ENCODE measurements at regions not wholly inside any gene's neighbourhood (a gene's known extent, or its start where the extent isn't known, plus 50 kb on each side); places are given as distances from the start of the nearest gene placed in this dataset.
A peak's percentile ranks its signal among the peaks of the same experiment; 100 is the strongest.

DNA sequence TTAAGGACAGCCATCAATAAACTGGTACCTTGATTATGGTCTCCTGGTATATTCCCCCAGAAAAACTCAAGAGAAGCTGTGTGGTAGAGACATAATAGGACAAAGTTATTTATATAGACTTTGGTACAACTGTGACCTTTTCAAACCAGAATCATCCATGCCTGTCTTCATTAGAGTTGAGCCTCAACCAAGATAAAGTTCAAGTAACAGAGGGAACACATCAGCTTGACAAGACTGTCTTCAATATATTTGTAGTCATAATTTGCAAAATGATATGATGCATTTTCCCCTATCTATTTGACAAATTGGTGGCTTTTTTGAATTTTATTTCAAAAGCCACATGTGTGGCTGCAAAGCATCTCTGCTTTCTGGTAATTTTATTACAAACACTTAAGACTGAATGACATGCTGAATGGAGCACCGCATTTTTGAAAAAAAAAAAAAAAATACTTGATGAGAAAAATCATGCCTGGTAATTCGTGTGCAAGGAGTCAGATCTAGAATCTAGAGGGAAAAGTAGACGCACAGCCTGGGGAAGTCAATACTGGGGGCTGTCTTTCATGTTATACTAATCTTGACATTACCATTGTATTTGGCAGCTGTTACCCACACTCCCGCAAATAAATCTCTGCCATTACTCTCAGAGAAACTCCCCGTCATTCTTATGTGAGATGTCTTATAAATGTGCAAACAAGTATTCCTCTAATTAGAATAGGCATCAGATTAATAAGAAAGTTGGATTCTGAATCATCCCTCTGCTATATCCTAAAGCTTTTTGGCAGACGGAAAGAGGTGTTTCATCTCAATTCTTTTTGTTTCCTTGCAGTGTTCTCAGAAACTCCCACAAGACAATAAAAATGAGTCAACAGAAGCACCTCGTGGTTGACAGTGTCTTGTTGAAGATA lies 554.8 kb upstream of the CBLB start:
- Histone ChIP-seq H3K27ac (no peak overlapping the region), H3K4me3 (no peak overlapping the region), H3K27me3 (no peaks in the 10 kb centered on the region), H3K9me3 (no peaks in the 10 kb centered on the region), H3K4me1 (peaks cover 0 to 4% of the 10 kb centered on the region in 2 donors), H3K36me3 (no peaks in the 10 kb centered on the region)
- no peak for DNase-seq
- TF ChIP-seq, protein P1, sequence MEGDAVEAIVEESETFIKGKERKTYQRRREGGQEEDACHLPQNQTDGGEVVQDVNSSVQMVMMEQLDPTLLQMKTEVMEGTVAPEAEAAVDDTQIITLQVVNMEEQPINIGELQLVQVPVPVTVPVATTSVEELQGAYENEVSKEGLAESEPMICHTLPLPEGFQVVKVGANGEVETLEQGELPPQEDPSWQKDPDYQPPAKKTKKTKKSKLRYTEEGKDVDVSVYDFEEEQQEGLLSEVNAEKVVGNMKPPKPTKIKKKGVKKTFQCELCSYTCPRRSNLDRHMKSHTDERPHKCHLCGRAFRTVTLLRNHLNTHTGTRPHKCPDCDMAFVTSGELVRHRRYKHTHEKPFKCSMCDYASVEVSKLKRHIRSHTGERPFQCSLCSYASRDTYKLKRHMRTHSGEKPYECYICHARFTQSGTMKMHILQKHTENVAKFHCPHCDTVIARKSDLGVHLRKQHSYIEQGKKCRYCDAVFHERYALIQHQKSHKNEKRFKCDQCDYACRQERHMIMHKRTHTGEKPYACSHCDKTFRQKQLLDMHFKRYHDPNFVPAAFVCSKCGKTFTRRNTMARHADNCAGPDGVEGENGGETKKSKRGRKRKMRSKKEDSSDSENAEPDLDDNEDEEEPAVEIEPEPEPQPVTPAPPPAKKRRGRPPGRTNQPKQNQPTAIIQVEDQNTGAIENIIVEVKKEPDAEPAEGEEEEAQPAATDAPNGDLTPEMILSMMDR (IDR thresholded peaks at IDR 0.05), result no peak
- TF ChIP-seq POLR2A (IDR thresholded peaks at IDR 0.05), result no peak
- intact Hi-C loops (cut with DNase I; ENCODE audit: low total_unique reads), result no loop called here

DNA sequence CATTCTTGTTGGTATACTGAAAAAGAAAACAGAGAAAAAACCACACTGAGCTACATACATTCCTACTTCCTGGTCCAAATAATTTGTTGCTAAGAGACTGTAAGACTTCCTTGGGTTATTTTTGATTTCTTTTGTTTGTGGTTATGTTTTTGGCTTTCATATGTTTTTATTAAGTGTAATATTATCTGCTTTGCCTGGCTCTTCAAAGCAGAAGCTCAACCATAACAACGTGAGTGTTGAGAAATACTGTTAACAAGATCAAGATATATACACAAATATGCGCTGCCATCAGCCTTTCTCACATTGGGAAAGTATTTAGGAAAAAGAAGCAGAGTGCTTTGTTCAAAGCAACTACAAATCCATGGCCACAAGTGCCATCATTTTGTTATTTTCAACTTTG lies 556.2 kb upstream of the CBLB start:
- no peak overlapping the region for H3K27ac ChIP-seq
- intact Hi-C loops (cut with DNase I; ENCODE audit: low total_unique reads), result no loop called here

DNA sequence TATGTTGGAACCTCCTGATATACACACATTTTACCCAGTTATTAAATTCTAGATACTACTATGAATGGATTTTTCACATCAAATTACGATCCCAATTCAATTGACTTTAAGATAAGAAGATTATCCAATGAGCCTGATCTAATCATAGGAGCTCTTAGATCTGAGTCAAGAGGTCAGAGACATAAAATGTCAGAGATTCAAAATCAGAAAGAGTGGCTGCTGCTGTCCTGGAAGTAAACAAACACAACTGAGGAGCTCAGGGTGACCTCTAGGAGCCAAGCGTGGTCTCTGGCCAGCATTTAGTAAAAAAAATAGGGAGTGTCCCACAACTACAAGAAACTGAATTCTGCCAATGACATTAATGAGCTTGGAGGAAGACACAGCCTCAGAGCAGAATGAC lies 557.1 kb upstream of the CBLB start:
- intact Hi-C loops (cut with DNase I; ENCODE audit: low total_unique reads), result no loop called here

More for the DNA sequence above, 556.2 kb upstream of the CBLB start:
- Histone ChIP-seq H3K4me3 (no peak overlapping the region), H3K27me3 (no peaks in the 10 kb centered on the region), H3K9me3 (no peaks in the 10 kb centered on the region), H3K36me3 (no peaks in the 10 kb centered on the region), H3K4me1 (peaks cover 0 to 4% of the 10 kb centered on the region in 2 donors)
- TF ChIP-seq, protein P1 (IDR thresholded peaks at IDR 0.05), result no peak
- no peak for DNase-seq

DNA sequence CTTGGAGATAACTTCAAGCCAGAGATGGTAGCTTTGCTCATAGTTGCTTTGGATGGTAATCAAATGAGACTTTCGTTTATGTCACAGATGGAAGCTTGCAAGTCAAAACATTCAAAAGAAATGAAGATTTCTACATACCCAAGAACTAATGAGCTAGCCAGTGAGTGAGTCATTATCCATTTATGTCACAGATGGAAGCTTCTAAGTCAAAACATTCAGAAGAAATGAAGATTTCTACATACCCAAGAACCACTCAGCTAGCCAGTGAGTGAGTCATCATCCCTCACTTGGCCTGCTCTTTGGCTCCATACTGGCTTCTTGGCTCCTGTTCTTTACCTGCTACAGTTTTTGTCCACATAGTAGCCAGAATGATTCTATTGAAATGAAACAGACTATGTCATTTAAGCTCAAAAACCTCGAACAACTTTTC lies 559.8 kb upstream of the CBLB start:
- intact Hi-C loops (cut with DNase I; ENCODE audit: low total_unique reads), result no loop called here
- no peaks in the 10 kb centered on the region for H3K27me3 ChIP-seq
- H3K36me3 ChIP-seq, result no peaks in the 10 kb centered on the region
- no peaks in the 10 kb centered on the region for H3K9me3 ChIP-seq
- no peak overlapping the region for H3K27ac ChIP-seq
- peaks cover 0 to 2% of the 10 kb centered on the region in 2 donors for H3K4me1 ChIP-seq
- no peak overlapping the region for H3K4me3 ChIP-seq
- TF ChIP-seq POLR2A (IDR thresholded peaks at IDR 0.05), result no peak
- TF ChIP-seq, protein P1 (IDR thresholded peaks at IDR 0.05), result no peak
- DNase-seq, result peak; percentile 22 to 40

More for the DNA sequence above, 557.1 kb upstream of the CBLB start:
- no peak for DNase-seq
- no peaks in the 10 kb centered on the region for H3K9me3 ChIP-seq
- no peak overlapping the region for H3K27ac ChIP-seq
- H3K4me3 ChIP-seq, result no peak overlapping the region
- TF ChIP-seq, protein P1 (IDR thresholded peaks at IDR 0.05), result no peak
- no peak for TF ChIP-seq POLR2A (IDR thresholded peaks at IDR 0.05)
- H3K27me3 ChIP-seq, result no peaks in the 10 kb centered on the region
- peaks cover 0 to 4% of the 10 kb centered on the region in 2 donors for H3K4me1 ChIP-seq
- H3K36me3 ChIP-seq, result no peaks in the 10 kb centered on the region

DNA sequence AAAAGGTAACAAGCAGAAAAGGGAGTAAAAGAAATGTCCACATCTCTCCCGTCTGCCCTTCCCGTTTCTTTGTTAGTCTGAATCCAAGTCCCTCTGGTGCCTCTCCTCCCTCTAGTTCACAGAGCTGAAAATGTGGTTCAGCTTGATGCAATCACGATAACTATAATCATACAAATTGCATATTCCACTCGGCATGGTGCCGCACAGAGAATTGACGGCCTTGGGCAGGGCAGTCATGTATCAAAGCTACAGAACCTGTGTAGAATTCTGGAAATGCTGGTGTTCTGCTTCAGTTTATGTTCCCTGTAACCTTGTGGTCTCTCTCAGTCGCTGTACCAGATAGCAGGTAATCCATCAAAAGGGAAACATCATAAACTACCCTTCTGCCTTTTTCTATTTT lies 562.9 kb upstream of the CBLB start:
- Histone ChIP-seq H3K4me3 (no peak overlapping the region), H3K27me3 (no peaks in the 10 kb centered on the region), H3K9me3 (no peaks in the 10 kb centered on the region), H3K36me3 (no peaks in the 10 kb centered on the region), H3K27ac (no peak overlapping the region), H3K4me1 (no peaks in the 10 kb centered on the region)
- DNase-seq, result no peak
- intact Hi-C loops (cut with DNase I; ENCODE audit: low total_unique reads), result no loop called here
- TF ChIP-seq POLR2A (IDR thresholded peaks at IDR 0.05), result no peak

Measured in uterus (tissue), 3 donors.